ENCODE measurements at regions not wholly inside any gene's neighbourhood (a gene's known extent, or its start where the extent isn't known, plus 50 kb on each side); places are given as distances from the start of the nearest gene placed in this dataset.
A peak's percentile ranks its signal among the peaks of the same experiment; 100 is the strongest.
"Not testable (repeated sequence)": the region's sequence is repeated elsewhere in the genome, so short reads cannot be mapped to it uniquely, and the experiment has no call there.

DNA sequence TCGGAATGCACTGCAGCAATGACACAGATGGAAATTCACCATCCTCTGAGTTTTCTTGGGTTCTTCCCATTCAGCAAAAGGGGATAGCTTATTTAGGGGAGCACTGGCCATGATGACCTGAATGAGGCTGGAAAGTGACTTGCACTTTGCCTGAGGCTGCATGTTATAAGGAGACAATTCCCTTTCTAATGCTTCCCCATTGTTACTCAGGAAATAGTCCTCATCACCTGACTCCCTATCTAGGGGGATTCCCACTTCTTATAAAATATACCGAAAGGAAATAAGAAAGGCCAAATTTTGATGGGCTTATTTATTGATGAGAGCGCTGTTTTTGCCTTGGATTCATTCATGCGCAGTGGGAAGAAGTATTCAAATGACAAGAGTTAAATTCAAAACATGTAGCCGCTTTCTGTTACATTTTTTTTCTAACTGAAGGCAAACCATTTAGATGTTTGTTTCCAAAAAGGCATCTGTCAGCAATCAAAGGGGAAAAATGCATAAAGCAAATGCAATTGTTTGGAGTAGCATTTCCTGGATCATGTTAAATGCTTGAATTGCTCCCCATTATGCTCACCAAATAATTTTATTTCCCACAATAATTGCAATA, 220.3 kb upstream of the NFIA start:
- no peak for DNase-seq

- no peak for DNase-seq
Observed at GRCh38 chr1:60859111-60859510, 223.2 kb upstream of the NFIA start.

GRCh38 chr1:60857851-60858250, 224.5 kb upstream of the NFIA start:
- no peak for DNase-seq

- no peak for DNase-seq
Observed at GRCh38 chr1:60850084-60850483, 232.3 kb upstream of the NFIA start.

DNA sequence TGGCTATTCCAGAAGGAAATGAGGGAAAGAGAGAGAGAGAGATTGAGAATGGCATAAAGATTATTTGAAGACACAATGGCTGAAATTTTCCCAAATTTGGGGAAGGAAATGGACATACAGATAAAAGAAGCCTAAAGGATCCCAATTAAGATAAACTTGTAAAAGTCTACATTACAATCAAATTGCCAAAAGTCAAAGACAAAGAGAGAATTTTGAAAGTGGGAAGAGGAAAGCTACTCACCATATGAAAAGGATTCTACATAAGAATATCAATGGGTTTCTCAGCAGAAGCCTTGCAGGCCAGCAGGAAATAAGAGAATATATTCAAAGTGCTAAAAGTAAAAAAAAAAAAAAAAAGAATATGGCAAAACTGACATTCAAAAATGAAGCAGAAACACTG, 233.0 kb upstream of the NFIA start:
- no peak for DNase-seq

DNA sequence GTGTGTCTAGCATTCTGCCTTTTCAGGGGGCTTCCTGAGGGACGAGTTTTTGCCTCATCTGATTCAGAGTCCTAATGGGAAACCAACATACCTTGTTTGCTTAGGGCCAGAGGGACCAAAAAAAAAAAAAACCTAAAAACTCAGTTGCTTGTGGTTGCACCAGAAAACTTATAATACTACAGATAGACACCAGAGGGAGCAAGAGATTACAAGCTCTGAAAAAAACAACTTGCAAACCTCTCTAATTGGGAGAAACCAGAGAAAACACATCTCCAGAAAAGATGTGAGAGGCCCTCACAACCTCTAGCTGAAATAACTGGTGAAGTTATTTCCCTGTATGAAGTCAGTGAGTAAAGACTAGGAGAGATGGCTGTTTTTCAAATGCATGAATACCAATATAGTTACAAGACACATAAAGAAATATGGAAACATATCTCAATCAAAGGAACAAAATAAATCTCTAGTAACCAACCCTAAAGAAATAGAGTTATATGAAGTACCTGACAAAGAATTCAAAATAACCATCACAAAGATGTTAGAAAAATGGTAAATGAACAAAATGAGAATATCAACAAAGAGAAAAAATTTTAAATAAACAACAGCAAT, 233.7 kb upstream of the NFIA start:
- DNase-seq: no peak

DNA sequence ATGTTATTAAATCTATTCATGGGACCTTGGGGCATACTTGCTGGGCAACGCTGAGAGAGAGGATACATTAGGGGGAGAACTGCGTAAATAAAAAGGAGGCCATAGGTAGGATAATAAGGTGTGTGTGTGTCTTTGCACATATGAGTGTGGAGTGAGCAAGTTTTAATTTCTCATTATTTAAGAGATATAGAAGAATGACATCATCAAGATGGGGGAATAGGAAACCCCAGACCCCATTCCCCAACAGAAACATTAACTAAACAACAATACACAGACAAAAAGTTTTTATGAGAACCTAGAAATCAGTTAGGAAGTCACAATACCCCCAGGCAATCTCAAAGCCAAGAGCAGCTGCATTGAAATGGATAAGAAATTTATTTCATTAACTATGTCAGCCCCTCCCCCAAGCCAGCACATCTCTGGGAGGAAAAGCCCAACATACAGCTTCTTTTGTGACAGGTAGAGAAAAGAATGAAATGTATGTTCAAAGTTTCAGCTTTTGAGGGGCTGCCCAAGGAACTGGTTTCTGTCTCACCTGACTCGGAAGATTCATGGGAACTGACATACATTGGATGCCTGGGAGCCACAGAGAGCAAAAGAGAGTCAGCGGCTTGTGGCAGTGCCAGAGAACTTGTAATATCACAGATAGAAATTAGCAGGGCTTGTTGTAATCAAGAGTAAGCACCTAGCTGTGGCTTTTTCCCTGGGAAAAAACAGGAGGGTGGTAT, 234.3 kb upstream of the NFIA start:
- no peak for DNase-seq

DNA sequence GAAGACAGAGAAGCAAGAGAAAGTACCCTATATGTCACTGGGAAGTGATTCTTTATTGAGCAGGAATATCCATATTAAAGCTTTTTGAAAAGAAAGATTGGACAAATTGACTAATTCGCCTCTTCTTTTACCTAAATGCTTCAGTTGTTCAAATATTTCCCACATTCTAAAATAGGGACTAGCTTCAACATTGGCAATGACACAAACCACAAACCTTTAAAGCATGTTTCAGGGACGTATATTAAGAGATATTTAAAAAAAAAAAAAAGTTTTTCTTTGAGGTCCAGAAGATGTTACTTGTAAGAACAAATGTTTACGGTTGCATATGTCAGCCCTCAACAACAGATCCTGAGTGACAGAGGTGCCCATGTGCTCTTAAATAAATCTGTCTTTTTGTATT, 235.0 kb upstream of the NFIA start:
- no peak for DNase-seq

- DNase-seq: not testable (repeated sequence)
Observed at GRCh38 chr1:60845659-60846058, 236.7 kb upstream of the NFIA start.

DNA sequence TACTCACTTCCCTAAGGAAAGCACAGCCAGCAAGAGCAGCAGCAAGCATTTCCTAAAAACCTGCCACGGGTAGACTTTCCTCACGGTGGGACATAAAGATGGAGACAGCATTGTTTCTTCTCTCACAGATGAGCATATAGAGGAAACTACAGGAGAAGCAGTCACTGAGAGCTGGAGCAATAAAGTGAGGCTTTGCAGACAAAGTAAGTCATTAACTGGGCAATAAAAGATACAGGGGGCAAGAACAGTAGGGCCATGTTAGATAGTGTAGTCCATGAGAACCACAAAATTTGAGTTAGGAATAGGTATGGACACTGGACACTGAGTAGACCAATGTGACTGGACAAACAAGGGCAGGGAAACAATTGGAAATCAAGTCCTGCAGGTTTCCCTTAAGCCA, 240.1 kb upstream of the NFIA start:
- no peak for DNase-seq

DNA sequence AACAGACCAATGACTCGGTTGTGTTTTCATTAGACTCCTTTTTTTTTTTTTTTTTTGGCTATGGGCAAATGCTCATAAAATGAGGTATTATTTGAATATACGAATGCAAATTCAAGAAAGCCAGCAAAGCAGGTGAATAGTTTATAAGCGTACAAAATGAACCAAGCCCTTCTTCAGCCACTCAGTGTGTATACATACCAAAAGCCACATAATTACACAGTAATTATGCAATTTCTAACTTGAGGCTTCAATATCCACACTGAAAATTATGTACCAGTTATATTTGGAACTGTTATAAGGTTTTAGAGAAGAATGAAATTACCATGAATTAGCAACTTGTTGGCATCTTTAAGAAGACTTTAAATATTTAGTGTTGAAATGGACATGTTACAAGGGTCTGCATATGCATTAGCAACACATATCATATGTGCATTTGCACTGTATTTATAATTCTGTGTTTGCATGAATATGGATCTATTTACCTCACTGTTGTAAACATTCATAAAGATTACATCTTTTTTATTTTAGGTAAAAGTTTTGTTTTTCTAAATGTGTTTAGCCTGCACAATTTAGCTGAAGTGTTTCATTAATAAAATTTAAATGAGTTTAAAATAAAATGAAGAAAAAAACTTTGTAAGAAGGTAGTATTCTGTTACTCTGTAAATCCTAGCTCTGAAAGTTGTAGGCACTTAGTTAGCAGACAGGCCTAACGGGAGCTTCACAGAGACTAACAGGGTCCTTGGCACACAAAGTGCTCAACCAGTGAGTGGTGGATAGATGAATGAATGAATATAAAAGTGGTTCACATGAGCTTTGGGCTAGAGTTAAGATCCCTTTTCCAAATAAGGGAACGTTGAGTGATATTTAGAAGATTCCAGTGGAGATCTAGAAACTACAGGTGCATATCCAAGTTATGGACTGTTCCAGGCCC, 241.0 kb upstream of the NFIA start:
- DNase-seq: no peak

DNA sequence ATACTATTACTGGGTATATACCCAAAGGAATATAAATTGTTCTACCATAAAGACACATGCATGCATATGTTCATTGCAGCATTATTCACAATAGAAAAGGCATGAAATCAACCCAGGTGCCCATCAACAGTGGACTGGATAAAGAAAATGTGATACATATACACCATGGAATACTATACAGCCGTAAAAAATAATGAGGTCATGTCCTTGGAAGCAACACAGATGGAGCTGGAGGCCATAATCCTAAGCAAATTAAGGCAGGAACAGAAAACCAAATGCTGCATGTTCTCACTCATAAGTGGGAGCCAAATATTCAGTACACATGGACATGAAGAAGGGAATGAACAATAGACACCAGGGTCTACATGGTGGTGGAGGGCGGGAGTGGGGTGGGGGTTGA, 241.9 kb upstream of the NFIA start:
- not testable (repeated sequence) for DNase-seq

- no peak for DNase-seq
Observed at GRCh38 chr1:60835649-60836048, 246.7 kb upstream of the NFIA start.

GRCh38 chr1:60833173-60833572, 249.2 kb upstream of the NFIA start:
- peak in 4 of 51 donors; percentile 3 to 14 (median 6) for DNase-seq

- DNase-seq: no peak
Observed at GRCh38 chr1:60832367-60832766, 250.0 kb upstream of the NFIA start.

DNA sequence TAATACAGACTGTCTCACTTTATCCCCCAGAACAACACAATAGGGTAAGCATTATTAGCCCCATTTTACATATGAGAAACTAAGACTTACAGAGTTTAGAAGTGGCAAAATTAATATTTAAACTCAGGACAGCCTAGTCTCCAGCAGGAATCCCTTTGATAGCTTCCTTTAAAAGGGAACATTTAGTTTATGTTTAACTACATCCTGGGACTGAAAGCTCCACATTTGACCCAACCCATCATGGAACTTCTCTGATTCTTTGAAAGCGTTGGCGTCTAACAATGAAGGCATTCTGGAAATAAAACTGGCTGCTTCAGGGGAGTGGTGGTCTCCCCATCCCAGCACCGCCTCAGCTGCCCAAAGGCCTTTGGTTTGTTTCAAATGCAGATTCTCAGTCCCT, 250.6 kb upstream of the NFIA start:
- DNase-seq: no peak

GRCh38 chr1:60828944-60829343, 253.4 kb upstream of the NFIA start:
- no peak for DNase-seq

GRCh38 chr1:60826320-60827094, 255.9 kb upstream of the NFIA start:
- no peak for DNase-seq

DNA sequence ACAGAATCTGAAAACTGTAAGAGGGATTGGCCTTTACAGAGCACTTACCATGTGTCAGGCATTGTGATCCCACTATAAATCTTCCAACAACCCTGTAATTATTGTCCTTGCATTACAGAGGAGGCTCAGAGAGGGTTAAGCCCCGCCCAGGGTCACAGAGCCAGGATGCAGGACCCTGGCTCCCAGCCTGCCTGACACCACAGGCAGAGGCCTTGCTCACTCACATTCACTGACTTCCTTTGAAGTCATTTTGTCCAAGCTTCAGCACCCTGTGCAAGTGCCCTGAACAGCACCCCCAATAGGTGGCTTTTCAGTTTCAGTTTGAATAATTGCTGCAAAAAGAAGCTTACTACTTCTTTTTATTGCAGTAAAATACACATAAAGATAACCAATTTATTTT, 256.8 kb upstream of the NFIA start:
- DNase-seq: no peak

DNA sequence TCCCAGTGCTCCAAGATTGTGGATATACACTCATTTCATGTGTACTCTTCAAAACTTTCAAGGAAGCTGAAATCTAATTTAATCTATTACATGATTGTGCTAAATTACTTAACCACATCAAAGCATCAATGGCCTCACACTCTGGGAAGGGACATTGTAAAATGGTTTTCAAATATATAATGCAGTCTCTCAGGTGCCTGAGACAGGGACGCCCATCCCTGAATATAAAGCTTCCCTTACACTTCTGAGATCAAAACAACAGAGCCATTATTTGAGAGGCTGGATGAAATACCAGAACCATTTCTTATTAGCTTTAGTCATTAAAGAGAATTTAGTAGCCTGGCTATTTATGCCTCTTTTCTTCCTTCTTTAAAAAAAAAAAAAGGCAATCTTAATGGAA, 259.2 kb upstream of the NFIA start:
- no peak for DNase-seq

GRCh38 chr1:60822252-60822651, 260.1 kb upstream of the NFIA start:
- no peak for DNase-seq
